ENCODE measurements at regions not wholly inside any gene's neighbourhood (a gene's known extent, or its start where the extent isn't known, plus 50 kb on each side); places are given as distances from the start of the nearest gene placed in this dataset.

GRCh38 chrX:13110433-13111324 lies 66.3 kb upstream of the FAM9C start:
- POLR2A ChIA-PET, result interaction anchor here (0.9 to 1.4 kb wide), 3 partner anchors 113 to 164 kb away, joined by 3 to 4 read pairs (median 3); no protein-coding TSS in a partner anchor
- CTCF ChIA-PET, result interaction anchor here (0.6 to 1.4 kb wide), 5 partner anchors 12 to 164 kb away, joined by 3 to 5 read pairs (median 3); no protein-coding TSS in a partner anchor

GRCh38 chrX:13109817-13110216 lies 65.4 kb upstream of the FAM9C start:
- ChIA-PET POLR2A (no interaction called here), CTCF (no interaction called here)
- peaks cover 2% of the 10 kb centered on the region; the same call in 1 of the 2 replicates for H3K9me3 ChIP-seq (ENCODE audit: control insufficient read depth, insufficient read depth, low read depth, low read length)
- peaks cover 16% of the 10 kb centered on the region for H3K4me1 ChIP-seq (ENCODE audit: control insufficient read depth, insufficient read depth, low read length)
- H3K4me3 ChIP-seq (ENCODE audit: low read depth, low read length), result no peak overlapping the region
- peak overlapping the region; percentile 90 for H3K27ac ChIP-seq (ENCODE audit: extremely low read depth, low read depth, low read length)
- no peaks in the 10 kb centered on the region for H3K36me3 ChIP-seq (ENCODE audit: control insufficient read depth in 2 of 2, insufficient read depth in 1 of 2, low read length in 2 of 2)
- TF ChIP-seq TRIM28 (IDR thresholded peaks at IDR 0.05; ENCODE audit: borderline replicate concordance, low read length) (no peak), ZBTB7A (tag by site-specific recombination; IDR thresholded peaks at IDR 0.05; ENCODE audit: low read depth) (no peak), ZNF394 (tag by site-specific recombination; IDR thresholded peaks at IDR 0.05; ENCODE audit: borderline replicate concordance) (no peak), ZNF561 (tag by site-specific recombination; IDR thresholded peaks at IDR 0.05; ENCODE audit: borderline replicate concordance) (no peak)
- TF ChIP-seq, protein P1, sequence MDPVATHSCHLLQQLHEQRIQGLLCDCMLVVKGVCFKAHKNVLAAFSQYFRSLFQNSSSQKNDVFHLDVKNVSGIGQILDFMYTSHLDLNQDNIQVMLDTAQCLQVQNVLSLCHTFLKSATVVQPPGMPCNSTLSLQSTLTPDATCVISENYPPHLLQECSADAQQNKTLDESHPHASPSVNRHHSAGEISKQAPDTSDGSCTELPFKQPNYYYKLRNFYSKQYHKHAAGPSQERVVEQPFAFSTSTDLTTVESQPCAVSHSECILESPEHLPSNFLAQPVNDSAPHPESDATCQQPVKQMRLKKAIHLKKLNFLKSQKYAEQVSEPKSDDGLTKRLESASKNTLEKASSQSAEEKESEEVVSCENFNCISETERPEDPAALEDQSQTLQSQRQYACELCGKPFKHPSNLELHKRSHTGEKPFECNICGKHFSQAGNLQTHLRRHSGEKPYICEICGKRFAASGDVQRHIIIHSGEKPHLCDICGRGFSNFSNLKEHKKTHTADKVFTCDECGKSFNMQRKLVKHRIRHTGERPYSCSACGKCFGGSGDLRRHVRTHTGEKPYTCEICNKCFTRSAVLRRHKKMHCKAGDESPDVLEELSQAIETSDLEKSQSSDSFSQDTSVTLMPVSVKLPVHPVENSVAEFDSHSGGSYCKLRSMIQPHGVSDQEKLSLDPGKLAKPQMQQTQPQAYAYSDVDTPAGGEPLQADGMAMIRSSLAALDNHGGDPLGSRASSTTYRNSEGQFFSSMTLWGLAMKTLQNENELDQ (tag by site-specific recombination; IDR thresholded peaks at IDR 0.05; ENCODE audit: low read depth), result no peak
- TF ChIP-seq, protein P2, sequence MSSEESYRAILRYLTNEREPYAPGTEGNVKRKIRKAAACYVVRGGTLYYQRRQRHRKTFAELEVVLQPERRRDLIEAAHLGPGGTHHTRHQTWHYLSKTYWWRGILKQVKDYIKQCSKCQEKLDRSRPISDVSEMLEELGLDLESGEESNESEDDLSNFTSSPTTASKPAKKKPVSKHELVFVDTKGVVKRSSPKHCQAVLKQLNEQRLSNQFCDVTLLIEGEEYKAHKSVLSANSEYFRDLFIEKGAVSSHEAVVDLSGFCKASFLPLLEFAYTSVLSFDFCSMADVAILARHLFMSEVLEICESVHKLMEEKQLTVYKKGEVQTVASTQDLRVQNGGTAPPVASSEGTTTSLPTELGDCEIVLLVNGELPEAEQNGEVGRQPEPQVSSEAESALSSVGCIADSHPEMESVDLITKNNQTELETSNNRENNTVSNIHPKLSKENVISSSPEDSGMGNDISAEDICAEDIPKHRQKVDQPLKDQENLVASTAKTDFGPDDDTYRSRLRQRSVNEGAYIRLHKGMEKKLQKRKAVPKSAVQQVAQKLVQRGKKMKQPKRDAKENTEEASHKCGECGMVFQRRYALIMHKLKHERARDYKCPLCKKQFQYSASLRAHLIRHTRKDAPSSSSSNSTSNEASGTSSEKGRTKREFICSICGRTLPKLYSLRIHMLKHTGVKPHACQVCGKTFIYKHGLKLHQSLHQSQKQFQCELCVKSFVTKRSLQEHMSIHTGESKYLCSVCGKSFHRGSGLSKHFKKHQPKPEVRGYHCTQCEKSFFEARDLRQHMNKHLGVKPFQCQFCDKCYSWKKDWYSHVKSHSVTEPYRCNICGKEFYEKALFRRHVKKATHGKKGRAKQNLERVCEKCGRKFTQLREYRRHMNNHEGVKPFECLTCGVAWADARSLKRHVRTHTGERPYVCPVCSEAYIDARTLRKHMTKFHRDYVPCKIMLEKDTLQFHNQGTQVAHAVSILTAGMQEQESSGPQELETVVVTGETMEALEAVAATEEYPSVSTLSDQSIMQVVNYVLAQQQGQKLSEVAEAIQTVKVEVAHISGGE (tag by site-specific recombination; conservative IDR thresholded peaks at IDR 0.05; ENCODE audit: low read depth), result no peak

More at GRCh38 chrX:13110433-13111324, 66.3 kb upstream of the FAM9C start:
- peaks cover 2% of the 10 kb centered on the region; the same call in 1 of the 2 replicates for H3K9me3 ChIP-seq (ENCODE audit: control insufficient read depth, insufficient read depth, low read depth, low read length)
- no peak overlapping the region for H3K4me3 ChIP-seq (ENCODE audit: low read depth, low read length)
- no peaks in the 10 kb centered on the region for H3K36me3 ChIP-seq (ENCODE audit: control insufficient read depth in 2 of 2, insufficient read depth in 1 of 2, low read length in 2 of 2)
- peaks cover 16% of the 10 kb centered on the region for H3K4me1 ChIP-seq (ENCODE audit: control insufficient read depth, insufficient read depth, low read length)
- TF ChIP-seq PRDM10 (tag by site-specific recombination; IDR thresholded peaks at IDR 0.05), result 0 out of 2 replicates have a peak, but pooled peaks have one; percentile 12
- peak; percentile 79 for TF ChIP-seq ZNF558 (tag by site-specific recombination; IDR thresholded peaks at IDR 0.05)
- 0 out of 2 replicates have a peak, but pooled peaks have one; percentile 35 for TF ChIP-seq ZNF629 (tag by site-specific recombination; IDR thresholded peaks at IDR 0.05)
- TF ChIP-seq TCF7L2 (IDR thresholded peaks at IDR 0.05; ENCODE audit: borderline replicate concordance, low read depth, low read length), result peak; percentile 71; the same call in 1 of the 2 replicates
- peak; percentile 40; the same call in 1 of the 2 replicates for TF ChIP-seq TRIM28 (IDR thresholded peaks at IDR 0.05; ENCODE audit: borderline replicate concordance, low read length)
- no peak for TF ChIP-seq ZNF510 (tag by site-specific recombination; IDR thresholded peaks at IDR 0.05; ENCODE audit: insufficient replicate concordance)
- no peak for TF ChIP-seq ZNF639 (tag by site-specific recombination; IDR thresholded peaks at IDR 0.05)
- TF ChIP-seq ATF2 (tag by site-specific recombination; IDR thresholded peaks at IDR 0.05; ENCODE audit: low read depth), result peak; percentile 52; the same call in 1 of the 2 replicates
- TF ChIP-seq ZNF341 (tag by site-specific recombination; IDR thresholded peaks at IDR 0.05; ENCODE audit: low read depth), result peak; percentile 65
- H3K27ac ChIP-seq (ENCODE audit: extremely low read depth, low read depth, low read length), result peak overlapping the region; percentile 90
